ENCODE measurements at regions not wholly inside any gene's neighbourhood (a gene's known extent, or its start where the extent isn't known, plus 50 kb on each side); places are given as distances from the start of the nearest gene placed in this dataset.

DNA sequence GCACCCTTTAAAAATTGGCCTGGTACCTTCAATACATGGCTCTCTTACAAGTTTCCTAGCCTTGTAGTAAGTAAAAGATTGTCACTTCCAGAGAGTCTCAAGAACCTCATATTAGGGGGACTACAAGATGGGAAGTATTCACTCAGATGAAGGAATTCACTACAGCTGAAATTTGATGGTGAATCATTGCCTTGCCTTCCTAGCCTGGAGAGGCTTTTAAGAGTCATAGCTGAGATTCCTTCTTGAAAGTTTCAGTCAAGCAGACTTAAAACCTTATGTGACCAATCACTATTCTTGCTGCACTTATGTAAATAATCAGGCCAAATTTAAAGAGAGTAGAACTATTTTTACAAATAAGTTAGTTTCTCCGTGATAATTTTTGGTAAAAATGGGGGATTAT, 451.6 kb downstream of the TRHDE start:
- TF ChIP-seq, protein P1, sequence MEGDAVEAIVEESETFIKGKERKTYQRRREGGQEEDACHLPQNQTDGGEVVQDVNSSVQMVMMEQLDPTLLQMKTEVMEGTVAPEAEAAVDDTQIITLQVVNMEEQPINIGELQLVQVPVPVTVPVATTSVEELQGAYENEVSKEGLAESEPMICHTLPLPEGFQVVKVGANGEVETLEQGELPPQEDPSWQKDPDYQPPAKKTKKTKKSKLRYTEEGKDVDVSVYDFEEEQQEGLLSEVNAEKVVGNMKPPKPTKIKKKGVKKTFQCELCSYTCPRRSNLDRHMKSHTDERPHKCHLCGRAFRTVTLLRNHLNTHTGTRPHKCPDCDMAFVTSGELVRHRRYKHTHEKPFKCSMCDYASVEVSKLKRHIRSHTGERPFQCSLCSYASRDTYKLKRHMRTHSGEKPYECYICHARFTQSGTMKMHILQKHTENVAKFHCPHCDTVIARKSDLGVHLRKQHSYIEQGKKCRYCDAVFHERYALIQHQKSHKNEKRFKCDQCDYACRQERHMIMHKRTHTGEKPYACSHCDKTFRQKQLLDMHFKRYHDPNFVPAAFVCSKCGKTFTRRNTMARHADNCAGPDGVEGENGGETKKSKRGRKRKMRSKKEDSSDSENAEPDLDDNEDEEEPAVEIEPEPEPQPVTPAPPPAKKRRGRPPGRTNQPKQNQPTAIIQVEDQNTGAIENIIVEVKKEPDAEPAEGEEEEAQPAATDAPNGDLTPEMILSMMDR (IDR thresholded peaks at IDR 0.05) = no peak
- TF ChIP-seq EP300 (IDR thresholded peaks at IDR 0.05) = no peak
- TF ChIP-seq POLR2AphosphoS5 (IDR thresholded peaks at IDR 0.05) = no peak
- TF ChIP-seq POLR2A (IDR thresholded peaks at IDR 0.05) = no peak
- Histone ChIP-seq H3K27ac (no peak overlapping the region), H3K36me3 (no peaks in the 10 kb centered on the region), H3K9me3 (peaks cover 0 to 11% (median 0%) of the 10 kb centered on the region in 4 donors), H3K4me1 (no peaks in the 10 kb centered on the region), H3K27me3 (peaks cover 0 to 5% (median 0%) of the 10 kb centered on the region in 3 donors), H3K4me3 (no peak overlapping the region)
- intact Hi-C loops (cut with DNase I; ENCODE audit: low total_unique reads) = no loop called here
- no peak for DNase-seq
- 74 to 96% (median 77%) methylated on average over 1 of the region's 1 CpG for WGBS, 5 donors

DNA sequence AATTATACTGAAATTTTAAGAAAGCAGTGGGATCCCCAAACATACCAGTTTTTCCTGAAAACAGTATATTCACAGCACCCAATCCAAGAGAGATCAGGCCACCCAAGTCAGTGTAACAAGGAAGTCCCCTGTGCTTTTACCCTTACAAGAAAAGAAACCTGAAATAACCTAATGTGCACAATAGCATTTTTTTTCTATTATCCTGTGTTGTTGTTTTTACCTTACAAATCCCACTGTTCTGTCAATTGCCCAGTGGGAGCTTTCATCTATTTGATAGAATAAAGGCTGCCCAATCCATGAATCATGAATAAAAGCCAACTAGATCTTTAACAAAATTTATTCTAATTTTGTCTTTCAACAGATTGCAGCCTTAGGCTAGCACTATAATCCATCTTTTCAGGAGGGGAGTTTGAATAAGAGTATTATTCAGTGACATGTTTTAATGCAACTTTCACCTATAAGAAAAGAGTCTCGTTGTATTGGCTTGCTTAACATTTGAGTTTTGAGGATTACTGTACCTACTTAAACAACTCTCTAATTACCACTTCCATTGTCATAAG, 457.4 kb downstream of the TRHDE start:
- intact Hi-C loops (cut with DNase I; ENCODE audit: low total_unique reads) = no loop called here
- no peaks in the 10 kb centered on the region for H3K36me3 ChIP-seq
- TF ChIP-seq POLR2A (IDR thresholded peaks at IDR 0.05) = no peak
- H3K27ac ChIP-seq = no peak overlapping the region
- H3K27me3 ChIP-seq = no peaks in the 10 kb centered on the region
- no peak for DNase-seq
- no peak overlapping the region for H3K4me3 ChIP-seq
- no peaks in the 10 kb centered on the region for H3K9me3 ChIP-seq
- 44 to 70% (median 62%) methylated on average over 1 of the region's 1 CpG for WGBS, 5 donors
- no peaks in the 10 kb centered on the region for H3K4me1 ChIP-seq

DNA sequence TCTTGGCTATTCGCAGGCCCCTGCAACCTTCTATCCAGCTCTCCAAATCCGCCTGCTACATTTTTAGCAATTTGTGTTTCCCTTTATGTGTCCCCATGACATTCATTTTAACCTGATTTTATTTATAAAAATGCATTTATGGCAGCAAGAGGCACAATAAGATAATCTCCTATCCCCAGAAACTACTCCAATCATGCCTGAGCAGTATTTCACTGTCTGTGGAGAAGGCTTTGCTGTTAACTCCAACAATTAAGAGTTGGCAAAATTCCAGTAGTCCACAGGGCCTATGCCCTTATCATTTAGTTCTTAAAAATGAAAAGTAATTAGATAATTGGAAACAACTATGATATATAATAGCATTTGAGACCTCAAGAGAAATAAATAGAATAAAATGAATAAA, 462.4 kb downstream of the TRHDE start:
- no peaks in the 10 kb centered on the region for H3K27me3 ChIP-seq
- no peaks in the 10 kb centered on the region for H3K9me3 ChIP-seq
- TF ChIP-seq, protein P1 (IDR thresholded peaks at IDR 0.05) = no peak
- TF ChIP-seq EP300 (IDR thresholded peaks at IDR 0.05) = no peak
- no peaks in the 10 kb centered on the region for H3K36me3 ChIP-seq
- intact Hi-C loops (cut with DNase I; ENCODE audit: low total_unique reads) = no loop called here
- no peak overlapping the region for H3K27ac ChIP-seq
- no peak overlapping the region for H3K4me3 ChIP-seq
- no peak for DNase-seq
- H3K4me1 ChIP-seq = no peaks in the 10 kb centered on the region
- WGBS, 5 donors = 79 to 93% (median 85%) methylated on average over 2 of the region's 2 CpGs

GRCh38 chr12:72738811-72739210, 466.6 kb downstream of the TRHDE start:
- H3K4me3 ChIP-seq = no peak overlapping the region
- TF ChIP-seq POLR2AphosphoS5 (IDR thresholded peaks at IDR 0.05) (no peak), POLR2A (IDR thresholded peaks at IDR 0.05) (no peak), EP300 (IDR thresholded peaks at IDR 0.05) (no peak)
- TF ChIP-seq, protein P1 (IDR thresholded peaks at IDR 0.05) = no peak
- no peaks in the 10 kb centered on the region for H3K4me1 ChIP-seq
- no peaks in the 10 kb centered on the region for H3K27me3 ChIP-seq
- DNase-seq = no peak
- 49 to 68% (median 65%) methylated on average over 2 of the region's 2 CpGs for WGBS, 5 donors
- peaks cover 0 to 23% (median 9%) of the 10 kb centered on the region in 4 donors for H3K9me3 ChIP-seq
- no peaks in the 10 kb centered on the region for H3K36me3 ChIP-seq
- no peak overlapping the region for H3K27ac ChIP-seq
- intact Hi-C loops (cut with DNase I; ENCODE audit: low total_unique reads) = no loop called here

DNA sequence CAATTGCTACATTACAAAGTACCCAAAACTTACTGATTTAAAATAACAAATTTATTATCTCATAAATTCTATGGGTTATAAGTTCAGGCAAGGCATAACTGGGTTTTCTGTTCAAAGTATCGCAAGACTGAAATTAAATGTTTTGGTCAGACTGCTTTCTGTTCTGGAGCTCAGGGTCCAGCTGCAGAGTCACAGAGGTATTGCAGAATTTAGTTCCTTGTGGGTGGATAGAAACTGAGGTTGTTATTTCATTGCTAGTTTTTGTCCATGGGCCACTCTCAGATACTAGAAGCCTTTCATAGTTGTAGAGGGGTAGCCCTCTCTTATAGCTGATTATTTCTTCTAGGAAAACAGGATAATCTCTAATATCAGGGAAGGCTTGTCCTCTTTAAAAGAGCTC, 467.9 kb downstream of the TRHDE start:
- no peak for DNase-seq
- Histone ChIP-seq H3K4me3 (no peak overlapping the region), H3K27me3 (no peaks in the 10 kb centered on the region), H3K9me3 (peaks cover 0 to 23% (median 9%) of the 10 kb centered on the region in 4 donors), H3K4me1 (no peaks in the 10 kb centered on the region), H3K27ac (no peak overlapping the region), H3K36me3 (no peaks in the 10 kb centered on the region)
- TF ChIP-seq, protein P1 (IDR thresholded peaks at IDR 0.05) = no peak
- TF ChIP-seq POLR2A (IDR thresholded peaks at IDR 0.05) (no peak), POLR2AphosphoS5 (IDR thresholded peaks at IDR 0.05) (no peak), EP300 (IDR thresholded peaks at IDR 0.05) (no peak)
- intact Hi-C loops (cut with DNase I; ENCODE audit: low total_unique reads) = no loop called here
- 93 to 98% (median 94%) methylated on average over 1 of the region's 1 CpG for WGBS, 5 donors
